PC-3 (cell line): ENCODE measurements at regions not wholly inside any gene's neighbourhood (a gene's known extent, or its start where the extent isn't known, plus 50 kb on each side); places are given as distances from the start of the nearest gene placed in this dataset.

ENCODE experiments used
- CTCF ChIP-seq: fragments of 300-600 bp; sonication (generic); conservative IDR thresholded peaks from 2 replicates; pipeline ENCODE4 v1.5.1; 2017; ENCODE audit warnings: antibody characterized with exemption, low read depth, mild to moderate bottlenecking, low read length
- EZH2 ChIP-seq: fragments of 300-600 bp; sonication (generic); IDR thresholded peaks from one replicate; pipeline ENCODE4 v1.6.1; 2017; ENCODE audit warnings: antibody characterized with exemption, mild to moderate bottlenecking, low read length; ENCODE audit not compliant: unreplicated experiment

GRCh38 chr10:29189256-29189655, 99.6 kb upstream of the LYZL1 start:
- TF ChIP-seq CTCF (no peak), EZH2 (no peak)
